Activated CD8-positive, alpha-beta T cell treated with anti-CD3 and anti-CD28 coated beads for 36 hours (primary cell): ENCODE measurements at regions not wholly inside any gene's neighbourhood (a gene's known extent, or its start where the extent isn't known, plus 50 kb on each side); places are given as distances from the start of the nearest gene placed in this dataset.

Experiments
- ATAC-seq: fragments of 200-7000 bp; cut with Tn5 transposase; one replicate; pipeline ENCODE4 v1.10.0; 2021; ENCODE audit warnings: mild to moderate bottlenecking, moderate library complexity
- CTCF ChIA-PET: fragments of 350-600 bp; sonication (Branson Sonifier 250); formaldehyde crosslinking; loops from one replicate; lab custom pipeline; 2021; ENCODE audit warnings: antibody characterized with exemption; lab: Charles Lee
- POLR2A ChIA-PET: fragments of 350-600 bp; sonication (Branson Sonifier 250); formaldehyde crosslinking; loops from one replicate; lab custom pipeline; 2021; ENCODE audit warnings: antibody characterized with exemption; lab: Charles Lee
- DNase-seq: peaks from one replicate; pipeline ENCODE4 v3.0.0-alpha.2; 2020
- H3K27ac Mint-ChIP-seq: one replicate; pipeline ENCODE4 v1.8.0; 2021; ENCODE audit warnings: mild to moderate bottlenecking, mixed read lengths
- H3K27me3 Mint-ChIP-seq: one replicate; pipeline ENCODE4 v1.8.0; 2021; ENCODE audit warnings: mixed read lengths
- H3K36me3 Mint-ChIP-seq: one replicate; pipeline ENCODE4 v1.8.0; 2021; ENCODE audit warnings: low read depth, mixed read lengths
- H3K4me1 Mint-ChIP-seq: one replicate; pipeline ENCODE4 v1.8.0; 2021; ENCODE audit warnings: low read depth, mixed read lengths
- H3K4me3 Mint-ChIP-seq: one replicate; pipeline ENCODE4 v1.8.0; 2021; ENCODE audit warnings: mild to moderate bottlenecking, moderate library complexity, mixed read lengths
- H3K9me3 Mint-ChIP-seq: one replicate; pipeline ENCODE4 v1.8.0; 2021; ENCODE audit warnings: mixed read lengths
- CTCF ChIP-seq: fragments of 200-600 bp; IDR thresholded peaks from one replicate; pipeline ENCODE4 v1.8.0; 2022; ENCODE audit warnings: antibody characterized with exemption, mild to moderate bottlenecking
- intact Hi-C: fragments of 100-400 bp; cut with micrococcal nuclease; formaldehyde crosslinking; loops from one replicate; pipeline ENCODE4 v1.10.0; 2022

- no peak for TF ChIP-seq CTCF
- Mint-ChIP-seq H3K27me3 (no peaks in the 10 kb centered on the region), H3K27ac (no peak overlapping the region), H3K9me3 (peaks cover 16% of the 10 kb centered on the region), H3K36me3 (no peaks in the 10 kb centered on the region), H3K4me3 (no peak overlapping the region), H3K4me1 (no peaks in the 10 kb centered on the region)
- DNase-seq (no peak), ATAC-seq (no peak)
- ChIA-PET CTCF (no interaction called here), POLR2A (no interaction called here)
- intact Hi-C loops = no loop called here
Measured at GRCh38 chr4:188683571-188683970, 544.3 kb downstream of the TRIML1 start.

- CTCF ChIA-PET = no interaction called here
- Mint-ChIP-seq H3K27ac (no peak overlapping the region), H3K9me3 (peaks cover 16% of the 10 kb centered on the region), H3K27me3 (no peaks in the 10 kb centered on the region), H3K4me3 (no peak overlapping the region), H3K36me3 (no peaks in the 10 kb centered on the region), H3K4me1 (no peaks in the 10 kb centered on the region)
- DNase-seq (no peak), ATAC-seq (no peak)
- intact Hi-C loops = no loop called here
- no peak for TF ChIP-seq CTCF
- POLR2A ChIA-PET = no interaction called here
Measured at GRCh38 chr4:188688956-188689355, 549.7 kb downstream of the TRIML1 start.

GRCh38 chr4:188691811-188692210, 552.6 kb downstream of the TRIML1 start:
- no peaks in the 10 kb centered on the region for H3K36me3 Mint-ChIP-seq
- no peaks in the 10 kb centered on the region for H3K4me1 Mint-ChIP-seq
- ATAC-seq (no peak), DNase-seq (no peak)
- H3K4me3 Mint-ChIP-seq = no peak overlapping the region
- H3K27me3 Mint-ChIP-seq = no peaks in the 10 kb centered on the region
- intact Hi-C loops = no loop called here
- ChIA-PET CTCF (no interaction called here), POLR2A (no interaction called here)
- peaks cover 13% of the 10 kb centered on the region for H3K9me3 Mint-ChIP-seq
- TF ChIP-seq CTCF = no peak
- no peak overlapping the region for H3K27ac Mint-ChIP-seq

- no peak for DNase-seq
- POLR2A ChIA-PET = no interaction called here
- intact Hi-C loops = no loop called here
- H3K36me3 Mint-ChIP-seq = no peaks in the 10 kb centered on the region
- no peak for TF ChIP-seq CTCF
- no peak overlapping the region for H3K27ac Mint-ChIP-seq
- H3K4me3 Mint-ChIP-seq = no peak overlapping the region
- no peaks in the 10 kb centered on the region for H3K4me1 Mint-ChIP-seq
- ATAC-seq = no peak
- CTCF ChIA-PET = no interaction called here
- peaks cover 2% of the 10 kb centered on the region for H3K9me3 Mint-ChIP-seq
- no peaks in the 10 kb centered on the region for H3K27me3 Mint-ChIP-seq
Measured at GRCh38 chr4:188695261-188695660, 556.0 kb downstream of the TRIML1 start.

- DNase-seq (no peak), ATAC-seq (no peak)
- no peaks in the 10 kb centered on the region for H3K4me1 Mint-ChIP-seq
- H3K27ac Mint-ChIP-seq = no peak overlapping the region
- intact Hi-C loops = no loop called here
- no peaks in the 10 kb centered on the region for H3K27me3 Mint-ChIP-seq
- no peaks in the 10 kb centered on the region for H3K36me3 Mint-ChIP-seq
- TF ChIP-seq CTCF = no peak
- POLR2A ChIA-PET = no interaction called here
- CTCF ChIA-PET = no interaction called here
- H3K4me3 Mint-ChIP-seq = no peak overlapping the region
- H3K9me3 Mint-ChIP-seq = no peaks in the 10 kb centered on the region
Measured at GRCh38 chr4:188697243-188697642, 558.0 kb downstream of the TRIML1 start.
